ENCODE measurements at regions not wholly inside any gene's neighbourhood (a gene's known extent, or its start where the extent isn't known, plus 50 kb on each side); places are given as distances from the start of the nearest gene placed in this dataset.

DNA sequence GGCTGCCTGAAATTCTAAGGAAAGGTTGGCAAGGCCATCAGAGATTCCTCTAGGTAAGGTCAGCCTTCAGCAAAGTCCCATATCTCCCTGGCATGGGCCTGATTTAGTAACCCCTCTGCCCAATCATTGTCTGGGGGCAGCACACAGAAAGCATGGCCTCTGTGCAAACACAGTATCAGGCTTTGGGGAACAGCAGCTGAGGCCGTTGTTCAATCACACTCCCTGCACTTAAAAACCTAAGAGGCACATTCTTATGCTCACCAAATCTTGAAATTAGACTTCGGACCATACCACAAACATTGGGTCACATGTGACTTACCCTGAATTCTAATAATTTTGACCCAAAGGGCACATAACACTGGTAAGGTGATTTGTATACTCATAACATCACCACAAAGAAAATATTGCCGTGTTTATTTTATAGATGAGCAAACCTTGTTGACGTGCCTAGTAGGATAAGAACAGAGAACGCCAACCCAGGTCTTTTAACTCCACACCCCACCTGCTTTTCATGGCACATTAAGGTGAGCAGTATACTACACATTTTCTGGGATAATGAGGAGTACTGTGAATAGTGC lies 212.7 kb downstream of the HNMT start:
- no peak for DNase-seq (ENCODE audit: low read depth)

DNA sequence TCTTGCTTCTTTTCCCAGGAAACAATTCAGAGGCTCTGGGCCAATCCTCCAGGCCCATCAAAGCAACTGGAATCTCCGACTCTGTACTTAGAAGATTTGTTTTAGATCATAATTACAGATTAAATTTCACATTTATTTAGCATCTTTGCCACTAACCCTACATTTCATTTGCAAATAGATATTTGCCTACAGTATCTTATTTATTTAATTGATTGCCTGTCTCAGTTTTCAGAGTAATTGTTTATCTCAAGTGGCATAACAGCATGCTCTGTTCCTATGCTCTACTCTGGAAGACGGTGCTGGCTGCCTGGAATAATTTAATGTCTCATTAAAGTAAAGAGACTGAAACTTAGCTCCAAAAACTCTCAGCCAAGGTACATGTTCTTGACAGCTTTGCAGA lies 213.4 kb downstream of the HNMT start:
- DNase-seq (ENCODE audit: low read depth), result no peak

DNA sequence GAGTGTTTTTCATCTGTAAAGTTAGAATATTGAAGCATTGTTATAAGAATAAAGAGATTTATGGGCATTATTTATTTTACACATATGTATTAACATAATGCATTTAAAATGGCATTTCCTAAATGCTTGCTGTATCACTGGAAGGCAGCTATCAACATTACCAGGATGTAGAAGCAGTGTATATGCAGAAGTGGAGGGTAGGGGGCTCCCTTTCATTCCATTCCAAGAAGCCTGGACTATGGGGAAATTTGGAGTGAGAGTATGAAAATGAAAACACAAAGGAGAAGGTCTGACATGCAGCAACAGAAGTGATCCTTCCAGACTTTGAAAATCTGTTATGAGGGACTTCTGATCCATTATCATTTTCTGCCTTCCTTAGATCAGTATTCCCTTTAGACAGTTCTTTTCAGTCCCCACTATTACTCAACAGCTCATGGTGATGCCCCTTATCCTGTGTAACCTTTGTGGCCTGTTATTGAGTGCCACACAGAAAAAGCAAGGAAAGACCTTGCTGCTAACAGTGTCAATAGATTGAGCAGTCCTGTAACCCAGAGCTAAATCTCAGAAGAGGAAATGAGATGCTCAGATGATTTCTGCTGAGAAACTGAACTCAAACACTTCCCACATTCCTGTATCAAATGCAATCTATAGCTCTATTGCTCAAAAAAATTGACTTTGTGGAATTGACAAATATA lies 216.6 kb downstream of the HNMT start:
- DNase-seq (ENCODE audit: low read depth), result no peak

DNA sequence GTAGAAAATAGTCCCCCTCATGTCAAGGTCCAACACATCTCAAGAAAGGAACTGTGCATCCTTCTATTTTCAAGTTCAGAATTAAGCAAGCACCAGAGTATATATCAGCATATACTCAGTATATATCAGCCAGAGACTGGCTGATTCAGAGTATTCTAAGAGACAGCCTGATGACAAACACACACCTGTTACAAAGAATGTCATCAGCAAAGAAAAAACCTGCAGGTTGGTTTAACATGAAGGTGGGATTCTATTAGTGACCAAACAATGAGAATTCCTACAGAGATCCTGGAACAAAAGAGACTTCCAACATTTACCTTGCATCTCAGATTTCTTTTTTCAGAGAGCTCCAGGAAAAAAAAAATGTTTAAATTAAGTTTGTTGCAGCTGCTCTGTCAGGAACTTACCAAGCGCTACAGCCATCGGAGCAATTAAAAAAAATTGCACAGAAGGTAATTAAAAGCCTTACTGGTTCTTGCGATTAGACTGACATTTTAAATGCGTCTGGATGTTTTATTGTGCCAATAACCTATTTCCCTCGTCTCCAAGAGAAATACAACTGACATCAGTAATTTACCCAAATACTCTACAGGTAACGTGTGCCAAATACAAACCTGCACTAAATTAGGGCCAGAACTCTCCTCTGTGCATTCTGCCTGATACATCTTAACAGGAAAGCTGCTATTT lies 218.1 kb downstream of the HNMT start:
- DNase-seq (ENCODE audit: low read depth), result no peak

DNA sequence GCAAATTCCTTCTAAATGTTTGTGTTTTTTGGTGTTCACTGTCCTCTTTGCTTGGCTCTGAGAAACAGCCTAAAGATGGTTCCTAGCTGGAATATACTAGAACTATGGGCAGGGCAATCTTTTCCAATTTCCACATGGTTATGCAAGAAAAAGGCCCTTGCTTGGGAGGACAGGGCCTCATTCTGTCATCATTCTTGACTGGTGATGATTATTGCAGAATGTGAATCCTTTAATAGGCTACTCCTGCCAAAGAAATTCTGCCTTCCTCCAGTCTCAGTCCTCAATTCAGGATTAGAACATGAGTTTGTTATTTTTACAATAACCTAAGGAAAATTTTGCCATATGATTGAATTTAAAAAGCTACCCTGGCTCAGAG lies 218.7 kb downstream of the HNMT start:
- no peak for DNase-seq (ENCODE audit: low read depth)

DNA sequence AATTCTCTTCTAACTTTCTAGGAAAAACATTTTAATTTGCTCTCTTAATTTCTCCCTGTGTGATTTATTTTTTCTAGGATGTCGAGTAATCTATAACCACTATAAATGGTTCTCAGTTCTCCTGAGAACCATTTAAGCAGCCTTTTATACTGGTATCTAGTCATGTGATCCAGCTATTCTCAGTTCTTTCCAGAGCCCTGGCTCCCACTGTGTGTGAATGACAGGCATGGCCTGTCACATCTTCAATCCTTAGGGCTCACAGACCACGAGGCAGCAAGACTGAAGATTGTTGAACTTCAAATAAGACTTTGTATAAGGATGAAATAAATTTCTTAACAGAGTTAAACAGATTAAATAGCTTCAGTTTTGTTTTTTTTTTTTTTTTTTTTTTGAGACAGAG lies 219.4 kb downstream of the HNMT start:
- no peak for DNase-seq (ENCODE audit: low read depth)

DNA sequence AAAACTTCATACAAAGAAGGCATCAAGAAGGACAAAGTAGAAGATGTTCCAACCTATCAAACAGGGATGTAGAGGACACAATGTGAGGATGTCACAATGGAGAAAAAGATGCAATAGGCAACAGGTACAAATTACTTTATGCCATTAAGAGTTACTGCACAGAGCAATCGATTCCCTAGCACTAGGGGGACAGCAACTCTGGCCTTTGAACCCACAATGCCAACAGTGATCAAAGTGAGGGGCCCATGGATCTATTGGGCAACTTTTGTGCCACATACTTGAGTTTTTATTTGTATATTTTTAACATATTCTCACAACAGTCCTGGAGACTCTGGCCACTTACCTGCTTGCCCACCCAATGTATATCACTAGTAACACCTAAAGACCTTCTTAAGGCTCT lies 220.2 kb downstream of the HNMT start:
- no peak for DNase-seq (ENCODE audit: low read depth)

DNA sequence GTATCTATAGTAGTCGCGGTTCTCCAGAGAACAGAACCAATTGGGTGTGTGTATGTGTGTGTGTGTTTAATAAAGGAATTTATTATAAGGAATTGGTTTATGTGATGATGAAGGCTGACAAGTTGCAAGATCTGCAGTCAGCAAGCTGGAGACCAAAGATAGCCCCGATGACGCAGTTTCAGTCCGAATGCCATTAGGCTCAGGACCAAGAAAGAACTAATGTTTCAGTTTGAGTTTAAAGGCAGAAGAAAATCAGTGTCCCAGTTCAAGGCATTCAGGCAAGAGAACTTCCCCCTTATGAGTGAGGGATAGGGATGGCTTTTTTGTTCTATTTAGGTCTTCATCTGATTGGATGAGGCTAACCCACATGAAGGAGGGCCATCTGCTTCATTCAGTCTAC lies 221.6 kb downstream of the HNMT start:
- DNase-seq (ENCODE audit: low read depth), result no peak

DNA sequence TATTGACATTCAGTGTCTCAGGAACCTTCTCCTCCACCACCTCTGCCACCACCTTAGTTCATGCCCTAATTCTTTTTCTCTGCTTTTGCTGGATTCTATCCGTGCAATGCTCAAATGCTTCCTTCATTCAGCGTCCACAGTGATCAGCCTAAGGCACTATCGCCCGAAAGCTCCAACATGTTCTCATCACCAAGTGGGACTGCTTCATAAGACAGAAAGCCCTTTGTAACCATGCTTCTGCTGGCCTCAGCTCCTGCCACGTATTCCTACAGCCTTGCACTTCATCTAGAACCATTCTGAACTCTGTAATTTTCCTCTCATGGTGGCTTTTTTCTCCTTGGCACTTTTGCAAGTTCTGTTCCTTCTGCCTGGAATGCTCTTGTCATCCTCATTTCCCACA lies 222.9 kb downstream of the HNMT start:
- DNase-seq (ENCODE audit: low read depth), result no peak

DNA sequence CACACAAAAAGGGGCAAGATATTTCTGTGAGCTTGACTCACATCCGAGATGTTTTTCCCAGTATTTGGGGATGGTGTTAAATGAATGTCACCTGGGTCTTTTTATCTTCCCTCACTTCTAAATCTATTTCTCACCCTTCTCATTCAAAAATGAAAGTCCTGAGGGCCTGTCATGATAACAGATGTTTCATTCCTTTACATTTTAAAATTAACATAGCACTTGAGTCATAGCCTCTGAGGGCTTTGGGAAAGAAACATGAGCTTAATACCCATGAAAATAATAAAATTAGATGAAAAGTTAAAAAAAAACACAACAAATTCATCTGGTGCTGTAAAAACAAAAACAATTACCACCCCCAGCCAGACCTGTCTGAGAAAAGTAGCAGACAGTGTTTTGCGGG lies 226.7 kb downstream of the HNMT start:
- no peak for DNase-seq (ENCODE audit: low read depth)

DNA sequence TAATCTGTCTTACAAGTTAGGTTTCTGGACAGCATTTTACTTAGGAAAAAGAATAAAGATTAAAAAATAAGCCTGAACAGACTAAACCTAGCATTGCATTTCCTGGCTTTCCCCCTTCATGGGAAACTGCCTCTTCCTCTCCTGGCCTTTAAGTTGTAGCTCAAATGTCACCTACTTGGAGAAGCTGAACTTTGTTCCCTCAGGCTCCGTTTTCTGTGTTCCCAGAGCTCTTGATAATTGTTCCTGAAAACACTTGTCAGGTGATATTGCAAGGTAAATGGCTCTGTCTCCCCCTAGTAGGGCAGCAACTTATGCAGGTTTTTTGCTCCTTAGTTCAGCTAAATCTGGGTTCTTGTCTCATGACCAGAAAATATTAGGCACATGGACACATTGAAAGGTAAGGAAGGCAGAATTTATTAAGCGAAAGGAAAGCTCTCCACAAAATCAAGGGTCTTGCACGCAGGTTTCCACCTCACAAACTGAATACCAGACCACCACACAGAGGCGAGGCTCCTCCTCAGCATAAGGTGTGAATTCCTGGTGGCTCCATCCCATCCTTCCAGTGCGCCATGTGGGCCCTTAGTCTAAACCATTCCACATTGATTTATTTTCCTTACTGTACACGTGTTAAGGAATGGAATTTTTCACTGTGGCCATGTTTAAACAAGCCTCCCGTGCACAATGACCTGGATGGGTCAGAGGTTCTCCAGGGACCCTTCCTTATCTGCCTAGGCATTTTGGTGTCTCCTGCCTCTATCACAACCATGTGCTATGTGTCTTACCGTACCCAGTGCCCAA lies 229.3 kb downstream of the HNMT start:
- no peak for DNase-seq (ENCODE audit: low read depth)

DNA sequence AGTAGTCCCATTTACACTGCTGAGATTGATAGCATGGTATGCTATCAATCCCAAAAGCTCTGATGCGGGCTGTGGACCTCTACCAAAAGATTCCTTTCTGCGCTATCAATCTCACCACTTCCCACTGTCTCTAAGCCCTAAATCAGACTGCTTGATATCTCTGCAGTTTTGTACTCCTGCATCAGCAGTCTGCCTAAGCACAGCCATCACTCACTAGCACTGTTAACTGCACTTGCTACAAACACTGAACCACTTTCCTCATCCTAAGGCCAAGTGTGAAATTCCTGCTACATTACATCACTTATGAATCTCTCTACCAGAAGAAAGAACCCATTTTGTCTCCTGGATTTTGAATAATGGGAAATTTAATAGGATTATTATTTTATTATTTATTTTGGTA lies 237.0 kb downstream of the HNMT start:
- DNase-seq (ENCODE audit: low read depth), result no peak

DNA sequence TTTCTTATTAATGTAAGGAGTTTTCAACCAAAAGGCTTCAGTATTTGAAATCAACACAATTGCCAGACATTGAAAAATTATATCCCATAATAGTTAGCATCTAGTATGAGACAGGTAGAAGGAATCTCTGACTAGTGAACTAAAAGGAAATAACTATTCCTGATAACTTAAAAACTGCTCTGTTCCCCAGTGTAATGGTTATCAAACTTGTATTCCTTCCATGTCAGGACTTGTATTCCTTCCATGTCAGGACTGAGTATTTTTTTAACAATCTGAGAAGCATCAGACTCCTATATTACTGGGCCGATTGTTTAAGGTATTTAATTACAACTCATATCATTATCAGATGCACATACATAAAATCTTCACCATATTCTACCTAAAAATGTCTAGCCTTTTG lies 238.5 kb downstream of the HNMT start:
- no peak for DNase-seq (ENCODE audit: low read depth)

DNA sequence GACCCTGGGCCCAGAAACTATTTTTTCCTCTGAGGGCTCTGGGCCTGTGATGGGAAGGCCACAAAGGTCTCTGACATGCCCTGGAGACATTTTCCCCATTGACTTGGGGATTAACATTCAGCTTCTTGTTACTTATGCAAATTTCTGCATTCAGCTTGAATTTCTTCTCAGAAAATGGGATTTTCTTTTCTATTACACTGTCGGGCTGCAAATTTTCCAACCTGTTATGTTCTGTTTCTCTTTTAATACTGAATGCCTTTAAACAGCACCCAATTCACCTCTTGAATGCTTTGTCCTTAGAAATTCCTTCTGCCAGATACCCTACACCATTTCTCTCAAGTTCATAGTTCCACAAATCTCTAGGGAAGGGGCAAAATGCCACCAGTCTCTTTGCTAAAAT lies 241.0 kb downstream of the HNMT start:
- DNase-seq (ENCODE audit: low read depth), result no peak

DNA sequence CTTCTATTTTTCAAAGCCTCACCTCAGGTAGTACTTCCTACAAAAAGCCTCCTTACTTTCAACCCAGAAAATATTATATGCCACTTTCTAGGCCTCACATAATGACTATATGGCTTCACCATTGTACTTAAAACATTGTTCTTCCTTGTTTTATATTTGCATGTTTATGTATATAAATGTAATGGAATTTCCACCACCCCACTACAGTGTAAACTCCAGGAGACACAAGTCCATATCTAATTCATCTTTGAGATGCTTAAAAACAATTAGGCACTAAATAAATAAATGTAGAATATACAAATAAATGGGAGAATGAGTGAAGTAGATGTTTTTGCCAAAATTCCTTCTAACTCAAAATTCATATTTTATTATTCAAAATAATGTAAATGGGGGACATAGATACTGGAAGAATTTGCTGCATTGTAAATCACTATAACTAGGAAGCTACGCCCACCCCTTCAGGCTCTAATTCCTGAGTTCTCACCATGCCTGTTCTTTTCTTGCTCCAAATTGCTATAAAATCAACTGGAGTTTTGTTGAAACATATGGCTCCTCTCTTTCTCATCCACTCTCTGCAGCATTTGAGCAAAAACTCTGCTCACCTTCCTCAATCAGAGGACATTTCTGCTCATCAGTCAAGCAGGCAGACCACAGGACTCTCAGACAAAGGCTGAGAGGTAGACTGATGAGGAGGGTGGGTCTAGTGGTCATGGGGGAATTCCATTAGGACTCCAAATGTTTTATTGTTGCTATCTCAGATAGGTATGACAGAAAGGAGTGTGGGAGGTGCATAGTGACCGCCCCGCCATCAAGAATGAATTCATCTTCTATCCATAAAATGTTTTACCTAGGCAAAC lies 243.0 kb downstream of the HNMT start:
- no peak for DNase-seq (ENCODE audit: low read depth)

DNA sequence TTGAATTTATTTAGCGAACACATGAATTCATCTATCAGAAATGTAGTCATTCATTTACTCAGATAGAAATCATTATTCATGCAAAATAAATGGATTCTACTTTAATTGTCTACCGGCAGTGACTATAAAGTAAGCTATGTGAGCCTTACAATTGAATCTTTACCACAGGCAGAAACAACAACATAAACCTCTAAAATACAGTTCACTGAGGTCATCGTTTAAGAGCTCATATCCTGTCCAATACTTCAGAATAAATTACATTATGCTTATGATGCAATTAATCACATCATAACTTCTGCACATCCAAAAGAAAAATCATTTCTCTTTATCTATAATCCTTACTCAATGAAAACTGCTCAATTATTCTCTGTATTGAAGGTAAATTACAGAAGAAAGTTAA lies 244.7 kb downstream of the HNMT start:
- peak; percentile 53 for DNase-seq (ENCODE audit: low read depth)

DNA sequence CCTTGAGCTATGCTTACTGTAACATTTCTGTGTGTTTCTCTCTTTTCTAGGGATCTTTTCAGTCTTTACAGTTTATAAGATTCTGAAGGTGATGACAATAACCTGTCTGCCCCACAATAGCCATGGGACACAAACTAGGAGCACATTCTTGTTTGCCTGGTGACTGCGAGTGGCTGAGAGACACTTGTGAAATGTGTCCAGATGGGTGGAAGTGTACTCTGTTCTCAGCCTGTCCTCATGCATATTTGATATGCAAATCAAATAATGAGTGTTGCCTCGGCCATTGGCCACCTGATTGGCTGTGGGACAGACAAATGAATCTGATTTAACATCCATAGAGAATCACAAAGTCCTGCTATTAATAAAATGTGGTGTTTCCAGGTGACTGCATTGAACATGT lies 246.2 kb downstream of the HNMT start:
- DNase-seq (ENCODE audit: low read depth), result no peak

DNA sequence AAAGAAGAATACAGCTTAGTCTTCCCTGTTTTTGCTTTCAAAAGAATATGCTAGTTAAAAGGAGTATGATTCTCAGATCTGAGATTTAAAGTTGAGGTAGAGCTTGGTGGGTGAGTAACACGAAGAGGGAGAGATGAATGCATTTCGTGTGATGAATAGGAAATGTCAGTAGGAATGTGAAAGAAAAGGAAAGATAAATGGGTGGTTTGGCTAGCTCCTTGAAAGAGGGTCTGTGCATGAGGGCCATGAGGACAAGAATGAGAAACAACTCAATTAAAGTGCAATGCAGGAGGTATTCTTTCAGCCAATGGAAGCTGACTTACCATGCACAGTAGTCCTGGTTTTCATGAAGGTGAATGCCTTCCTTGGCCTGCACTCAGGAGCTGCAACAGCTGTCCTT lies 248.2 kb downstream of the HNMT start:
- no peak for DNase-seq (ENCODE audit: low read depth)

DNA sequence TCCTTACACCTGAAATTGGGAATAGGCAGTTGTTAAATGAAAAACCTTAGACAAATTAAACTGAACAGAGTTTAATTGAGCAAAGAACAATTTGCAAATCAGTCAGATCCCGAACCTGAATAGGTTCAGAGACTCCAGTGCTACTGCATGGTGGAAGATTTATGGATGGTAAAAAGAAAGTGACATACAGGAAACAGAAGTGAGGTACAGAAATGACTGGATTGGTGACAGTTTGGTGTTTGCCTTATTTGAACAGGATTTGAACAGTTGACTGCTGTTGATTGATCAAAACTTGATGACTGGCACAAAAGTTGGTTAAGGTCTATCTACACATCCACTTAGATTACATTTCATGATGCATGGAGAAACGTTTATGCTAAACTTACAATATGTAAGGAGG lies 248.8 kb downstream of the HNMT start:
- DNase-seq (ENCODE audit: low read depth), result no peak

DNA sequence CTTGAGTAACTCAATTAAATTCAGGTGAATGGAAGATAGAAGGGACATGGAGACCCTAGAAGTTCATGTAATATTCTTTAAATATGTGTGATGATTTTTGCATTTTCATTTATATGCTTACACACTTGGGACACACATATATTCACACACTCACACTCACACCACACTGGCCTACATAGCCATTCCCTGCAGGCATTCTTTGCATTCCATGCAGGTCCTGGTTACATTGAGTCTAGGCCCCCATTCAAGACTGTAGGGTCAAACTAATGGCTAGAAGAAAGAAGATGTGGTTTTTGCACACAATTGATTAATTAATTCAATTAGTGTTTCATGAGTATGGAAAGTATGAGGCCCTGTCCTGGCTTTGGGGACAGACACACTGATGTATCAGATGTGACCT lies 249.4 kb downstream of the HNMT start:
- no peak for DNase-seq (ENCODE audit: low read depth)

DNA sequence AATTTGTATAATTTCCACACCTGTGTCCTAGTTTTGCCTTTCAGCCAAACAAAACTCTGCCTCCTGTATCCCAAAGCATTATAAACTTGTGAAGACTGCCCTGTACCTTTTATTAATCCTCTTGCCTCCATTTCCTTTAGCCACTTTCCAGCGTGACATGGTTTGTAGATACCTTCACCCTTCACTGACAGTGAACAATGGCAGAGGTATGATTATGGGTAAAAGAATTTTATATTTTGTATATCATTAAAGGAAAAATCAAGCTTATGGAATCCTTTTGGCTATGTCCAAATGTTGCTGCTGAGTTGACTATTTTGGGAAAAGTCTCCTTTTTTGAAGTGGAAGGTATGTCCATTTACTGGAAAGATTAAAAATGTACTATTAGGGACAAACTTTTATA lies 251.7 kb downstream of the HNMT start:
- no peak for DNase-seq (ENCODE audit: low read depth)

DNA sequence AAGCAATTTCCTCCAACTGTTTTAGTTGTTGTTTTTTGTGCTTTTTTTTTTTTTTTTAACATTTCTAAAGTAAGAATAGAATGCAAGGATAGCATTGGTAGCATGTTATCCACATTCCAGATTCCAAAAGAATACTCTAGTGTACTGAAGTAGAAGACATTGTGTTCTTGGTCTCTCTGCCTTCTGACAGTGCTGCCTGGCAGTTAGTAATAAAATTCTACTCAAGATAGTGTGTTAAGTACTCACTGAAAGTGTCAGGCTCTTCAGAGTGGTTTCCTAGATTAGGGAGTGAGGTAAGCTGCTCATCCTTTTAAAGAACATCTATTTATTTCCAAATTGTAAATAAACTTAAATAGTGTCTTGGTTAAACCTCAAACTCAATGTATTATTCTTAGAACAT lies 253.7 kb downstream of the HNMT start:
- no peak for DNase-seq (ENCODE audit: low read depth)

Data from HS-5 (cell line).